SK-N-SH (cell line): ENCODE measurements at regions not wholly inside any gene's neighbourhood (a gene's known extent, or its start where the extent isn't known, plus 50 kb on each side); places are given as distances from the start of the nearest gene placed in this dataset.

Experiments
- CTCF ChIA-PET: fragments of 300-600, 350-600 bp; formaldehyde crosslinking; extraction: SDS; loops from one replicate; lab custom pipeline; 2021; lab: Yijun Ruan, JAX
- POLR2A ChIA-PET: fragments of 350-600 bp; sonication (Branson Sonifier 250); formaldehyde crosslinking; extraction: SDS; loops from one replicate; lab custom pipeline; 2020; ENCODE audit warnings: antibody characterized with exemption, inconsistent platforms; lab: Yijun Ruan, JAX
- DNase-seq: peaks from one replicate; pipeline ENCODE4 v3.0.0; 2012
- H2AFZ ChIP-seq: fragments of 200-600 bp; sonication (generic); 2 replicates; pipeline ENCODE4 v1.8.1; 2016; ENCODE audit warnings: antibody characterized with exemption, mild to moderate bottlenecking, low read depth
- H3F3A ChIP-seq: fragments of 200-600 bp; sonication (generic); replicated peaks from 2 replicates; pipeline ENCODE3; 2016; ENCODE audit warnings: antibody characterized with exemption, mild to moderate bottlenecking; ENCODE audit not compliant: insufficient read depth
- H3K27ac ChIP-seq, 2 experiments: fragments of 200-500 bp in 1 of 2; fragments of 200-600 bp in 1 of 2; sonication (Bioruptor generic) in 1 of 2; sonication (generic), shearing (Covaris generic) in 1 of 2; 2 replicates each; pipeline versions ENCODE4 v1.5.1 to v1.6.1; 2014 to 2016; ENCODE audit warnings: low read depth in 2 of 2, inconsistent platforms in 1 of 2, low read length in 1 of 2, mild to moderate bottlenecking in 1 of 2, mixed read lengths in 1 of 2
- H3K27me3 ChIP-seq: fragments of 200-600 bp; sonication (generic), shearing (Covaris generic); 2 replicates; pipeline ENCODE4 v1.6.1; 2016; ENCODE audit warnings: mixed run types; ENCODE audit not compliant: insufficient read depth
- H3K36me3 ChIP-seq, 2 experiments: fragments of 200-500 bp in 1 of 2; fragments of 200-600 bp in 1 of 2; sonication (Bioruptor generic) in 1 of 2; sonication (generic) in 1 of 2; replicated peaks in 1 of 2; 2 replicates each; pipeline versions ENCODE3 to v1.5.1; 2014 to 2016; ENCODE audit warnings: low read length in 1 of 2, mild to moderate bottlenecking in 1 of 2; ENCODE audit not compliant: insufficient read depth in 2 of 2, control insufficient read depth in 1 of 2
- H3K4me1 ChIP-seq, 2 experiments: fragments of 200-500 bp in 1 of 2; fragments of 200-600 bp in 1 of 2; sonication (Bioruptor generic) in 1 of 2; sonication (generic), shearing (Covaris generic) in 1 of 2; 2 replicates each; pipeline versions ENCODE4 v1.5.1 to v1.6.1; 2014 to 2016; ENCODE audit warnings: low read depth in 1 of 2, low read length in 1 of 2, mixed run types in 1 of 2; ENCODE audit not compliant: insufficient read depth in 2 of 2, control insufficient read depth in 1 of 2
- H3K4me2 ChIP-seq: fragments of 200-600 bp; sonication (generic), shearing (Covaris generic); 2 replicates; pipeline ENCODE4 v1.6.1; 2017; ENCODE audit warnings: mixed run types
- H3K4me3 ChIP-seq, 2 experiments: fragments of 200-500 bp in 1 of 2; fragments of 200-600 bp in 1 of 2; sonication (Bioruptor generic) in 1 of 2; sonication (generic), shearing (Covaris generic) in 1 of 2; 2 replicates each; pipeline versions ENCODE4 v1.5.1 to v1.8.1; 2014 to 2016; ENCODE audit warnings: low read depth in 2 of 2, inconsistent platforms in 1 of 2, low read length in 1 of 2, mild to moderate bottlenecking in 1 of 2, mixed read lengths in 1 of 2, moderate library complexity in 1 of 2
- H3K79me2 ChIP-seq: fragments of 200-600 bp; sonication (generic); 2 replicates; pipeline ENCODE4 v1.8.1; 2017; ENCODE audit warnings: mild to moderate bottlenecking; ENCODE audit not compliant: insufficient read depth
- H3K9ac ChIP-seq: fragments of 200-600 bp; sonication (generic); 2 replicates; pipeline ENCODE4 v1.6.1; 2017; ENCODE audit warnings: mixed run types
- H3K9me2 ChIP-seq: fragments of 200-600 bp; sonication (generic); 2 replicates; pipeline ENCODE4 v1.6.1; 2017; ENCODE audit warnings: mixed run types
- H3K9me3 ChIP-seq: fragments of 200-600 bp; sonication (generic); 2 replicates; pipeline ENCODE4 v1.6.1; 2017; ENCODE audit warnings: mixed run types, mild to moderate bottlenecking, moderate library complexity
- H4K20me1 ChIP-seq: fragments of 200-600 bp; sonication (generic); 2 replicates; pipeline ENCODE4 v1.6.1; 2017; ENCODE audit warnings: mild to moderate bottlenecking, mixed run types; ENCODE audit not compliant: insufficient read depth
- CHD2 ChIP-seq: fragments of 150-350 bp; IDR thresholded peaks from 2 replicates; pipeline ENCODE4 v1.6.1; 2018; ENCODE audit warnings: low read length; ENCODE audit not compliant: partially characterized antibody
- ELF1 ChIP-seq: IDR thresholded peaks from 2 replicates; pipeline ENCODE4 v1.4.0; 2012
- EP300 ChIP-seq, 2 experiments: IDR thresholded peaks; 2 replicates each; pipeline versions ENCODE4 v1.4.0 to v1.6.1; 2012; ENCODE audit warnings: borderline replicate concordance in 1 of 2, low read depth in 1 of 2, low read length in 1 of 2
- EZH2phosphoT487 ChIP-seq: fragments of 200-600 bp; sonication (generic); IDR thresholded peaks from 2 replicates; pipeline ENCODE4 v1.6.1; 2017; ENCODE audit warnings: low read depth, mixed run types, mild to moderate bottlenecking, antibody characterized with exemption, moderate library complexity, borderline replicate concordance
- FOSL2 ChIP-seq: IDR thresholded peaks from 2 replicates; pipeline ENCODE4 v1.4.0; 2012; ENCODE audit warnings: low read depth, mild to moderate bottlenecking, moderate library complexity, borderline replicate concordance
- FOXM1 ChIP-seq: IDR thresholded peaks from 2 replicates; pipeline ENCODE4 v1.4.0; 2012; ENCODE audit warnings: low read depth, mild to moderate bottlenecking
- JUND ChIP-seq: IDR thresholded peaks from 2 replicates; pipeline ENCODE4 v1.4.0; 2012
- MEF2A ChIP-seq: IDR thresholded peaks from 2 replicates; pipeline ENCODE4 v1.4.0; 2012; ENCODE audit warnings: low read depth, borderline replicate concordance
- NFIC ChIP-seq: IDR thresholded peaks from 2 replicates; pipeline ENCODE4 v1.4.0; 2012; ENCODE audit warnings: borderline replicate concordance
- RFX5 ChIP-seq: IDR thresholded peaks from 2 replicates; pipeline ENCODE4 v1.6.1; 2012; ENCODE audit warnings: mild to moderate bottlenecking, improper control_type of control experiment, low read length
- RXRA ChIP-seq: IDR thresholded peaks from 2 replicates; pipeline ENCODE4 v1.4.0; 2012; ENCODE audit warnings: low read depth, mild to moderate bottlenecking, borderline replicate concordance
- SIN3A ChIP-seq: IDR thresholded peaks from 2 replicates; pipeline ENCODE4 v1.6.1; 2012; ENCODE audit warnings: low read depth, mild to moderate bottlenecking, low read length, moderate library complexity, borderline replicate concordance
- TAF1 ChIP-seq: IDR thresholded peaks from 2 replicates; pipeline ENCODE4 v1.6.1; 2012; ENCODE audit warnings: low read depth, mild to moderate bottlenecking, low read length, moderate library complexity, borderline replicate concordance
- TCF12 ChIP-seq: IDR thresholded peaks from 2 replicates; pipeline ENCODE4 v1.4.0; 2012
- WGBS: methylation state at CpG from one replicate; pipeline ENCODE4 v1.1.6; 2017; ENCODE audit warnings: low lambda C conversion rate; 5-methylcytosine and 5-hydroxymethylcytosine counted together
- TF ChIP-seq, protein P1 (sequence below): fragments of 200-600 bp; sonication (generic); IDR thresholded peaks from 2 replicates; pipeline ENCODE4 v1.6.1; 2017; ENCODE audit warnings: antibody characterized with exemption, mild to moderate bottlenecking, moderate library complexity
- TF ChIP-seq, protein P2 (sequence below): IDR thresholded peaks from 2 replicates; pipeline ENCODE4 v1.4.0; 2012; ENCODE audit warnings: low read depth, borderline replicate concordance
- TF ChIP-seq, protein P3 (sequence below): IDR thresholded peaks from 2 replicates; pipeline ENCODE4 v1.4.0; 2012; ENCODE audit warnings: low read depth, borderline replicate concordance

DNA sequence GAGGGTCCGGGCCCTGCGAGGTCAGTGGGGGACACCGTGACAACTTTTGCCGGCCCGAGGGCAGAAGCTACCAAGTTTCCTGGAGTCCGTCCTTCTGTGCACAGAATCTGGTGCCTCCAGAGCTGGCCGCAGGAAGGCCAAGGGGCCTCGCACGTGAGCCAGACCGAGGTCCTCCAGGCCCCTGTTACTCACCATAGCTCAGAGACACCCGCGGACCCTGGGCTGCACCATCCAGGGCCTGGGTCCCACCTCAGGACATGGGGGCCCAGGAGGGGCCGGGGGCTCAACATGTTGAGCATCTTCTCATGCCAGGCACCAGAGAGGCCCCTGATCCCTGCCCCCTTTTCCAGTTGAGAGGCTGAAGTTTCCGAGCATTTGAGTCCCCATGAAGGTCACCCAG is 87.9 kb downstream of the HMX1 start (continued):
- TF ChIP-seq TAF1 (no peak), EP300 (IDR thresholded peaks at IDR 0.05; ENCODE audit: borderline replicate concordance in 1 of 2, low read depth in 1 of 2, low read length in 1 of 2) (no peak), EZH2phosphoT487 (no peak)
- TF ChIP-seq, protein P1, sequence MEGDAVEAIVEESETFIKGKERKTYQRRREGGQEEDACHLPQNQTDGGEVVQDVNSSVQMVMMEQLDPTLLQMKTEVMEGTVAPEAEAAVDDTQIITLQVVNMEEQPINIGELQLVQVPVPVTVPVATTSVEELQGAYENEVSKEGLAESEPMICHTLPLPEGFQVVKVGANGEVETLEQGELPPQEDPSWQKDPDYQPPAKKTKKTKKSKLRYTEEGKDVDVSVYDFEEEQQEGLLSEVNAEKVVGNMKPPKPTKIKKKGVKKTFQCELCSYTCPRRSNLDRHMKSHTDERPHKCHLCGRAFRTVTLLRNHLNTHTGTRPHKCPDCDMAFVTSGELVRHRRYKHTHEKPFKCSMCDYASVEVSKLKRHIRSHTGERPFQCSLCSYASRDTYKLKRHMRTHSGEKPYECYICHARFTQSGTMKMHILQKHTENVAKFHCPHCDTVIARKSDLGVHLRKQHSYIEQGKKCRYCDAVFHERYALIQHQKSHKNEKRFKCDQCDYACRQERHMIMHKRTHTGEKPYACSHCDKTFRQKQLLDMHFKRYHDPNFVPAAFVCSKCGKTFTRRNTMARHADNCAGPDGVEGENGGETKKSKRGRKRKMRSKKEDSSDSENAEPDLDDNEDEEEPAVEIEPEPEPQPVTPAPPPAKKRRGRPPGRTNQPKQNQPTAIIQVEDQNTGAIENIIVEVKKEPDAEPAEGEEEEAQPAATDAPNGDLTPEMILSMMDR: no peak
- TF ChIP-seq, protein P2, sequence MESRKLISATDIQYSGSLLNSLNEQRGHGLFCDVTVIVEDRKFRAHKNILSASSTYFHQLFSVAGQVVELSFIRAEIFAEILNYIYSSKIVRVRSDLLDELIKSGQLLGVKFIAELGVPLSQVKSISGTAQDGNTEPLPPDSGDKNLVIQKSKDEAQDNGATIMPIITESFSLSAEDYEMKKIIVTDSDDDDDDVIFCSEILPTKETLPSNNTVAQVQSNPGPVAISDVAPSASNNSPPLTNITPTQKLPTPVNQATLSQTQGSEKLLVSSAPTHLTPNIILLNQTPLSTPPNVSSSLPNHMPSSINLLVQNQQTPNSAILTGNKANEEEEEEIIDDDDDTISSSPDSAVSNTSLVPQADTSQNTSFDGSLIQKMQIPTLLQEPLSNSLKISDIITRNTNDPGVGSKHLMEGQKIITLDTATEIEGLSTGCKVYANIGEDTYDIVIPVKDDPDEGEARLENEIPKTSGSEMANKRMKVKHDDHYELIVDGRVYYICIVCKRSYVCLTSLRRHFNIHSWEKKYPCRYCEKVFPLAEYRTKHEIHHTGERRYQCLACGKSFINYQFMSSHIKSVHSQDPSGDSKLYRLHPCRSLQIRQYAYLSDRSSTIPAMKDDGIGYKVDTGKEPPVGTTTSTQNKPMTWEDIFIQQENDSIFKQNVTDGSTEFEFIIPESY: no peak

DNA sequence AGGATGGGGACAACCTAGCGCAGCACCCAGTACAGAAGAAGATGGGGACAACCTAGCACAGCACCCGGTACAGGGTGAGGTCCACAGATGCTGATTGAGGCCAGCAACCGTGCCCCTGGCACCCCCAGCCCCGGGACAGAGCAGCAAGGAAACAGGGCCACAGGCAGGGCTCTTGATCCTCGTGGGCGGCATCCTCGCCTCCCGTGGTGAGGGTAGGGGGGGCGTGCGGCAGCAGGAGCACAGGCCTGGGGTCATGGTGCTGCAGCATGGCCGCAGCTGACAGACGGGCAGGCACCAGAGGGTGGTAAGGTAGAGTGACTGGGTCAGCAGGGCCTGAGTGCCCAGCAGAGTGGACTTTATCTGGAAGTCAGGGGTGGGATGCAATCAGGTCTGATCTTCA is 89.5 kb downstream of the HMX1 start:
- Histone ChIP-seq H3K27ac (no peak overlapping the region), H3K27me3 (no peaks in the 10 kb centered on the region), H3K9me2 (no peaks in the 10 kb centered on the region), H3K4me3 (no peak overlapping the region), H3K4me1 (peaks cover 0 to 18% of the 10 kb centered on the region in 2 experiments; a peak in 1 of 4 replicates), H3K79me2 (no peaks in the 10 kb centered on the region), H3K36me3 (no peaks in the 10 kb centered on the region), H4K20me1 (no peaks in the 10 kb centered on the region), H2AFZ (no peak overlapping the region), H3K9ac (no peak overlapping the region), H3K4me2 (no peak overlapping the region), H3K9me3 (no peaks in the 10 kb centered on the region), H3F3A (no peaks in the 10 kb centered on the region)
- whole genome bisulfite sequencing: 7% methylated on average over 5 of the region's 12 CpGs
- ChIA-PET POLR2A (no interaction called here), CTCF (no interaction called here)
- TF ChIP-seq MEF2A (no peak), SIN3A (no peak), FOSL2 (no peak), EP300 (IDR thresholded peaks at IDR 0.05; ENCODE audit: borderline replicate concordance in 1 of 2, low read depth in 1 of 2, low read length in 1 of 2) (no peak), FOXM1 (no peak)
- DNase-seq: no peak

DNA sequence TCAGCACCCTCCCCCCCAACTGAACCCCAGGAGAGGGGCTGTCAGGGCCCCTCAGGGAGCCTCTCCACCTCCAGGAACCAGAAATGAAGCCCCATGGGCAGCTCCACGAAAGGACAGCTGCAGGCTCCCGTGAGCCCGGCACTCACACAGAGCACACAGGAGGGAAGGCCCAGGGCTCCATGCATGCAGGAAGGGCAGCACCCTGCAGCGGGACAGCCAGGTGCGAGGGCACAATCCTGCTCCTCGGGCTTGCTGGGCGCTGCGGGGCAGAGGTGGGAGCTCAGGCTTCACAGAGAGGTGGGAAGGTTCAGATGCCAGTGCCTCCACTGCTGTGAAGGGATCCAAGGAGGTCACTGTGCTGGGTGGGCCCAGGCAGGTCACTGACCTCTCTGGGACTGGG is 90.0 kb downstream of the HMX1 start:
- Histone ChIP-seq H3K4me2 (no peak overlapping the region), H3F3A (no peaks in the 10 kb centered on the region), H3K4me1 (peaks cover 0 to 18% of the 10 kb centered on the region in 2 experiments; a peak in 1 of 4 replicates), H3K9me3 (no peaks in the 10 kb centered on the region), H3K27ac (no peak overlapping the region), H3K27me3 (no peaks in the 10 kb centered on the region), H2AFZ (no peak overlapping the region), H3K9ac (no peak overlapping the region), H3K4me3 (no peak overlapping the region), H3K9me2 (no peaks in the 10 kb centered on the region), H4K20me1 (no peaks in the 10 kb centered on the region), H3K36me3 (no peaks in the 10 kb centered on the region), H3K79me2 (no peaks in the 10 kb centered on the region)
- TF ChIP-seq SIN3A (no peak), ELF1 (no peak), CHD2 (no peak), RFX5 (no peak), NFIC (no peak), TCF12 (no peak), JUND (no peak), MEF2A (no peak), EP300 (IDR thresholded peaks at IDR 0.05; ENCODE audit: borderline replicate concordance in 1 of 2, low read depth in 1 of 2, low read length in 1 of 2) (no peak), RXRA (no peak)
- TF ChIP-seq, protein P2: no peak
- TF ChIP-seq, protein P3, sequence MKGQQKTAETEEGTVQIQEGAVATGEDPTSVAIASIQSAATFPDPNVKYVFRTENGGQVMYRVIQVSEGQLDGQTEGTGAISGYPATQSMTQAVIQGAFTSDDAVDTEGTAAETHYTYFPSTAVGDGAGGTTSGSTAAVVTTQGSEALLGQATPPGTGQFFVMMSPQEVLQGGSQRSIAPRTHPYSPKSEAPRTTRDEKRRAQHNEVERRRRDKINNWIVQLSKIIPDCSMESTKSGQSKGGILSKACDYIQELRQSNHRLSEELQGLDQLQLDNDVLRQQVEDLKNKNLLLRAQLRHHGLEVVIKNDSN: no peak
- ChIA-PET POLR2A (no interaction called here), CTCF (interaction anchor here (0.8 kb wide), 1 partner anchor 20 kb away, joined by 3 read pairs; no protein-coding TSS in a partner anchor)
- DNase-seq: no peak
- no CpG with 5 or more reads among the region's 8 CpGs for WGBS
